PC-3 (cell line): ENCODE measurements at regions not wholly inside any gene's neighbourhood (a gene's known extent, or its start where the extent isn't known, plus 50 kb on each side); places are given as distances from the start of the nearest gene placed in this dataset.

Experiments
- ATAC-seq: fragments of 200-7000 bp; cut with Tn5 transposase; 2 replicates; pipeline ENCODE4 v1.9.1; 2020; ENCODE audit warnings: mild to moderate bottlenecking, moderate library complexity
- BruUV-seq: library from RNA; stranded (reverse); fragments of 400-500 nt; replicated peaks from 2 replicates; lab custom pipeline; 2021; lab: Mats Ljungman, UMichigan
- CTCF ChIA-PET: fragments of 300-600 bp; sonication (Branson Sonifier 250); formaldehyde crosslinking; loops from one replicate; lab custom pipeline; 2022; ENCODE audit warnings: antibody characterized with exemption; lab: Charles Lee
- POLR2A ChIA-PET: fragments of 300-600 bp; sonication (Branson Sonifier 250); formaldehyde crosslinking; loops from one replicate; lab custom pipeline; 2022; ENCODE audit warnings: antibody characterized with exemption; ENCODE audit not compliant: unreplicated experiment; lab: Charles Lee
- DNase-seq: peaks from one replicate; pipeline ENCODE4 v3.0.0-alpha.2; 2015
- H2AFZ ChIP-seq: fragments of 300-600 bp; sonication (generic); 2 replicates; pipeline ENCODE4 v1.6.0; 2016; ENCODE audit warnings: antibody characterized with exemption, low read length
- H3F3A ChIP-seq: fragments of 300-600 bp; sonication (generic); one replicate; pipeline ENCODE4 v1.6.0; 2017; ENCODE audit warnings: antibody characterized with exemption, low read length, control low read depth, mild to moderate bottlenecking; ENCODE audit not compliant: unreplicated experiment
- H3K27ac ChIP-seq: fragments of 300-600 bp; sonication (generic); 2 replicates; pipeline ENCODE4 v1.5.1; 2016; ENCODE audit warnings: mild to moderate bottlenecking, low read length
- H3K27me3 ChIP-seq: fragments of 300-600 bp; sonication (generic); 2 replicates; pipeline ENCODE4 v1.6.1; 2016; ENCODE audit warnings: low read length, mixed read lengths
- H3K36me3 ChIP-seq: fragments of 300-600 bp; sonication (generic); 2 replicates; pipeline ENCODE4 v1.6.1; 2016; ENCODE audit warnings: low read depth, mixed run types, low read length, mixed read lengths
- H3K4me1 ChIP-seq: fragments of 300-600 bp; sonication (generic); 2 replicates; pipeline ENCODE4 v1.5.1; 2016; ENCODE audit warnings: low read length; ENCODE audit not compliant: insufficient read depth
- H3K4me2 ChIP-seq: fragments of 300-600 bp; sonication (generic); 2 replicates; pipeline ENCODE4 v1.6.0; 2016; ENCODE audit warnings: low read length
- H3K4me3 ChIP-seq: fragments of 300-600 bp; sonication (generic); 2 replicates; pipeline ENCODE4 v1.5.1; 2016; ENCODE audit warnings: mild to moderate bottlenecking, low read length, mixed read lengths
- H3K79me2 ChIP-seq: fragments of 300-600 bp; sonication (generic); 2 replicates; pipeline ENCODE4 v1.6.1; 2017; ENCODE audit warnings: low read length, mixed read lengths
- H3K9ac ChIP-seq: fragments of 300-600 bp; sonication (generic); 2 replicates; pipeline ENCODE4 v1.6.0; 2016; ENCODE audit warnings: mild to moderate bottlenecking, low read length
- H3K9me2 ChIP-seq: fragments of 300-600 bp; sonication (generic); replicated peaks from 2 replicates; pipeline ENCODE4 v1.6.1; 2016; ENCODE audit warnings: mixed run types, low read length, mixed read lengths
- H3K9me3 ChIP-seq: fragments of 300-600 bp; sonication (generic); 2 replicates; pipeline ENCODE4 v1.6.1; 2016; ENCODE audit warnings: low read length, mixed read lengths
- H4K20me1 ChIP-seq: fragments of 300-600 bp; sonication (generic); 2 replicates; pipeline ENCODE4 v1.6.1; 2016; ENCODE audit warnings: low read length, mixed read lengths
- CTCF ChIP-seq: fragments of 300-600 bp; sonication (generic); conservative IDR thresholded peaks from 2 replicates; pipeline ENCODE4 v1.5.1; 2017; ENCODE audit warnings: antibody characterized with exemption, low read depth, mild to moderate bottlenecking, low read length
- EZH2 ChIP-seq: fragments of 300-600 bp; sonication (generic); IDR thresholded peaks from one replicate; pipeline ENCODE4 v1.6.1; 2017; ENCODE audit warnings: antibody characterized with exemption, mild to moderate bottlenecking, low read length; ENCODE audit not compliant: unreplicated experiment
- EZH2phosphoT487 ChIP-seq: fragments of 300-600 bp; sonication (generic); IDR thresholded peaks from 2 replicates; pipeline ENCODE4 v1.6.1; 2018; ENCODE audit warnings: mild to moderate bottlenecking, antibody characterized with exemption, low read length, borderline replicate concordance
- intact Hi-C: fragments of 100-400 bp; cut with micrococcal nuclease; formaldehyde crosslinking; loops from 2 replicates; pipeline ENCODE4 v1.9.0; 2023

- Histone ChIP-seq H3K4me1 (no peaks in the 10 kb centered on the region), H3K27ac (no peak overlapping the region), H3K9me2 (no peaks in the 10 kb centered on the region), H3K27me3 (peaks cover 50% of the 10 kb centered on the region), H4K20me1 (no peaks in the 10 kb centered on the region), H3K9me3 (no peaks in the 10 kb centered on the region), H3K9ac (no peak overlapping the region), H3K4me3 (no peak overlapping the region), H3K36me3 (no peaks in the 10 kb centered on the region), H2AFZ (no peak overlapping the region), H3K4me2 (no peak overlapping the region), H3F3A (no peaks in the 10 kb centered on the region), H3K79me2 (no peaks in the 10 kb centered on the region)
- CTCF ChIA-PET: no interaction called here
- TF ChIP-seq CTCF (no peak), EZH2phosphoT487 (no peak), EZH2 (no peak)
- no peak for DNase-seq
- POLR2A ChIA-PET: no interaction called here
- ATAC-seq: no peak
- no TSS peak for BruUV-seq
- intact Hi-C loops: no loop called here
Measured at GRCh38 chr2:15793078-15793913, 147.1 kb upstream of the MYCN start.

- Histone ChIP-seq H3K9me2 (no peaks in the 10 kb centered on the region), H3K79me2 (no peaks in the 10 kb centered on the region), H3K9me3 (no peaks in the 10 kb centered on the region), H3K4me1 (no peaks in the 10 kb centered on the region), H2AFZ (no peak overlapping the region), H3K9ac (no peak overlapping the region), H3K4me3 (no peak overlapping the region), H3F3A (no peaks in the 10 kb centered on the region), H4K20me1 (no peaks in the 10 kb centered on the region), H3K27me3 (peaks cover 50% of the 10 kb centered on the region), H3K4me2 (no peak overlapping the region), H3K27ac (no peak overlapping the region), H3K36me3 (no peaks in the 10 kb centered on the region)
- no peak for ATAC-seq
- BruUV-seq: no TSS peak
- intact Hi-C loops: no loop called here
- POLR2A ChIA-PET: no interaction called here
- DNase-seq: no peak
- no peak for TF ChIP-seq EZH2phosphoT487
- TF ChIP-seq CTCF: no peak
- TF ChIP-seq EZH2: no peak
- CTCF ChIA-PET: no interaction called here
Measured at GRCh38 chr2:15793978-15794377, 146.4 kb upstream of the MYCN start.

- intact Hi-C loops: no loop called here
- no peaks in the 10 kb centered on the region for H3K36me3 ChIP-seq
- H3K4me3 ChIP-seq: no peak overlapping the region
- ATAC-seq (no peak), DNase-seq (no peak)
- ChIA-PET POLR2A (no interaction called here), CTCF (no interaction called here)
- H3K9me3 ChIP-seq: no peaks in the 10 kb centered on the region
- no peaks in the 10 kb centered on the region for H3K4me1 ChIP-seq
- H4K20me1 ChIP-seq: no peaks in the 10 kb centered on the region
- TF ChIP-seq CTCF: no peak
- TF ChIP-seq EZH2phosphoT487: no peak
- TF ChIP-seq EZH2: no peak
- no peak overlapping the region for H3K4me2 ChIP-seq
- no peaks in the 10 kb centered on the region for H3F3A ChIP-seq
- H3K9me2 ChIP-seq: no peaks in the 10 kb centered on the region
- peaks cover 50% of the 10 kb centered on the region for H3K27me3 ChIP-seq
- BruUV-seq: no TSS peak
- H3K27ac ChIP-seq: no peak overlapping the region
- H3K79me2 ChIP-seq: no peaks in the 10 kb centered on the region
- H2AFZ ChIP-seq: no peak overlapping the region
- H3K9ac ChIP-seq: no peak overlapping the region
Measured at GRCh38 chr2:15794608-15795134, 145.7 kb upstream of the MYCN start.
